ENCODE measurements at regions not wholly inside any gene's neighbourhood (a gene's known extent, or its start where the extent isn't known, plus 50 kb on each side); places are given as distances from the start of the nearest gene placed in this dataset.

DNA sequence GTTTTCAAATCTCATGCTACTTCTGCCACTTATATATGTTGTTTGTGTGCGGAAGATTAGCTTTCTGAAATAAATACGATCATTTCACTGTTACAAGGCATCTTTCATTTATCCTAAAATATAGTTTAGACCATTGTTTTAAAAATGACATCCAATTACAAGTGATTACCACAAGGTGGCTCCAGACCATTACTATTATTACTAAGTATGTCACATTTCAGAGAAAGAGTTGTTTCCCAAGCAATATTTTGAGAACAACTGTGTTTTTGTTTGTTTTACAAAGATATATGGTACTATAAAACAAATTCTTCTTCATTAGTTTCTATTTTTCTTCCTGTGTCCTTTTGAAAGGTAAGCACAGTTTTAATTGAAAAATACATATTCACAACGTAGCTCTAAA, 136.0 kb upstream of the RAP2B start:
- TF ChIP-seq, protein P1, sequence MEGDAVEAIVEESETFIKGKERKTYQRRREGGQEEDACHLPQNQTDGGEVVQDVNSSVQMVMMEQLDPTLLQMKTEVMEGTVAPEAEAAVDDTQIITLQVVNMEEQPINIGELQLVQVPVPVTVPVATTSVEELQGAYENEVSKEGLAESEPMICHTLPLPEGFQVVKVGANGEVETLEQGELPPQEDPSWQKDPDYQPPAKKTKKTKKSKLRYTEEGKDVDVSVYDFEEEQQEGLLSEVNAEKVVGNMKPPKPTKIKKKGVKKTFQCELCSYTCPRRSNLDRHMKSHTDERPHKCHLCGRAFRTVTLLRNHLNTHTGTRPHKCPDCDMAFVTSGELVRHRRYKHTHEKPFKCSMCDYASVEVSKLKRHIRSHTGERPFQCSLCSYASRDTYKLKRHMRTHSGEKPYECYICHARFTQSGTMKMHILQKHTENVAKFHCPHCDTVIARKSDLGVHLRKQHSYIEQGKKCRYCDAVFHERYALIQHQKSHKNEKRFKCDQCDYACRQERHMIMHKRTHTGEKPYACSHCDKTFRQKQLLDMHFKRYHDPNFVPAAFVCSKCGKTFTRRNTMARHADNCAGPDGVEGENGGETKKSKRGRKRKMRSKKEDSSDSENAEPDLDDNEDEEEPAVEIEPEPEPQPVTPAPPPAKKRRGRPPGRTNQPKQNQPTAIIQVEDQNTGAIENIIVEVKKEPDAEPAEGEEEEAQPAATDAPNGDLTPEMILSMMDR (IDR thresholded peaks at IDR 0.05), result peak; percentile 35 to 65 (median 46)
- TF ChIP-seq POLR2A (IDR thresholded peaks at IDR 0.05), result no peak
